Ovary (tissue), 7 donors: ENCODE measurements at regions not wholly inside any gene's neighbourhood (a gene's known extent, or its start where the extent isn't known, plus 50 kb on each side); places are given as distances from the start of the nearest gene placed in this dataset.

Experiments
- DNase-seq, 5 donors: peaks; one replicate each; pipeline ENCODE4 v3.0.0-alpha.2; 2019 to 2020
- H3K27ac ChIP-seq, 2 donors: fragments of 200-600 bp; one replicate each; pipeline versions ENCODE4 v1.5.1 to v1.8.0; 2019 to 2022
- H3K27me3 ChIP-seq: fragments of 200-600 bp; one replicate; pipeline ENCODE4 v1.8.0; 2022
- H3K36me3 ChIP-seq: fragments of 200-600 bp; sonication (generic); one replicate; pipeline ENCODE4 v1.5.1; 2019
- H3K4me1 ChIP-seq: one replicate; pipeline ENCODE4 v1.8.1; 2013; ENCODE audit warnings: mild to moderate bottlenecking, moderate library complexity; ENCODE audit not compliant: insufficient read depth
- H3K4me3 ChIP-seq: fragments of 200-600 bp; sonication (generic); one replicate; pipeline ENCODE4 v1.5.1; 2017
- H3K9me3 ChIP-seq, 2 donors: fragments of 200-600 bp in 1 of 2; sonication (generic) in 1 of 2; one replicate each; pipeline versions ENCODE4 v1.5.1 to v1.8.1; 2013 to 2019; ENCODE audit warnings: mild to moderate bottlenecking in 1 of 2, moderate library complexity in 1 of 2
- EP300 ChIP-seq: sonication (generic); formaldehyde crosslinking; IDR thresholded peaks from one replicate; pipeline ENCODE4 v1.6.1; 2017; ENCODE audit warnings: antibody characterized with exemption
- POLR2A ChIP-seq: fragments of 450-650 bp; IDR thresholded peaks from one replicate; pipeline ENCODE4 v1.6.1; 2017; ENCODE audit warnings: antibody characterized with exemption, mild to moderate bottlenecking, moderate library complexity
- WGBS, 3 donors: extraction: QIAGEN DNeasy Blood & Tissue Kit in 1 of 3; methylation state at CpG; one replicate each; pipeline versions ENCODE4 v1.1.5 to v1.1.7; 2013 to 2017; 5-methylcytosine and 5-hydroxymethylcytosine counted together
- intact Hi-C, 4 donors: fragments of 100-400 bp; cut with DNase I; formaldehyde crosslinking; loops; one replicate each; pipeline versions ENCODE4 v1.11.0 to v1.15.1; 2022 to 2023
- TF ChIP-seq, protein P1 (sequence below), 3 donors: fragments of 450-650 bp in 2 of 3; fragments of 200-600 bp in 1 of 3; IDR thresholded peaks; one replicate each; pipeline versions ENCODE4 v1.5.1 to v1.8.0; 2016 to 2022; ENCODE audit warnings: antibody characterized with exemption in 3 of 3, mild to moderate bottlenecking in 1 of 3
- donor health status: DM: no; HTN: no; CAD: no; lungs with moderate emphysema.
- donor health status: DM: no; HTN: no; CAD: no.
- donor health status: Bipolar disorder and iron deficiency.
- donor health status: DM: no; HTN: no; CAD: no.
- donor health status: DM: yes; HTN: yes; CAD: no.

DNA sequence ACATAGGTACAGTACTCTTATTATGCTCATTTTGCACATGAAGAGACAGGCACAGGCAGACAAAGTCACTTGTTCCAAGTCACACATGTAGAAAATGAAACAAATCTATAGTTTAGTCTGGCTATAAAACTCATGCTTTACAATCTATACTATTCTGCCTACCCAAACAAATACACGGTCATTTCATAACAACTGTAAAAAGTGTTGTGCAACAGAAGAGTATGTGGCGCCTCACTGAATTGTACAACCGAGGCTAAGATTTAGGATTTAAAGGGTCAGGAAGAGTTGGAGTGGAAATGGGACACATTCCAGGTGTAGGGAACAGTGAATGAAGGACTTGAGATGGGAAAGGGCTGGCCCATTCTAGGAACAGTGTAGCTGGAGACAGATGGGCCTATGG is 82.9 kb upstream of the TRIO start:
- no peak overlapping the region for H3K4me3 ChIP-seq
- intact Hi-C loops, result no loop called here
- no peak for DNase-seq
- H3K27ac ChIP-seq, result no peak overlapping the region
- H3K9me3 ChIP-seq, result no peaks in the 10 kb centered on the region
- TF ChIP-seq POLR2A (no peak), EP300 (no peak)
- TF ChIP-seq, protein P1, sequence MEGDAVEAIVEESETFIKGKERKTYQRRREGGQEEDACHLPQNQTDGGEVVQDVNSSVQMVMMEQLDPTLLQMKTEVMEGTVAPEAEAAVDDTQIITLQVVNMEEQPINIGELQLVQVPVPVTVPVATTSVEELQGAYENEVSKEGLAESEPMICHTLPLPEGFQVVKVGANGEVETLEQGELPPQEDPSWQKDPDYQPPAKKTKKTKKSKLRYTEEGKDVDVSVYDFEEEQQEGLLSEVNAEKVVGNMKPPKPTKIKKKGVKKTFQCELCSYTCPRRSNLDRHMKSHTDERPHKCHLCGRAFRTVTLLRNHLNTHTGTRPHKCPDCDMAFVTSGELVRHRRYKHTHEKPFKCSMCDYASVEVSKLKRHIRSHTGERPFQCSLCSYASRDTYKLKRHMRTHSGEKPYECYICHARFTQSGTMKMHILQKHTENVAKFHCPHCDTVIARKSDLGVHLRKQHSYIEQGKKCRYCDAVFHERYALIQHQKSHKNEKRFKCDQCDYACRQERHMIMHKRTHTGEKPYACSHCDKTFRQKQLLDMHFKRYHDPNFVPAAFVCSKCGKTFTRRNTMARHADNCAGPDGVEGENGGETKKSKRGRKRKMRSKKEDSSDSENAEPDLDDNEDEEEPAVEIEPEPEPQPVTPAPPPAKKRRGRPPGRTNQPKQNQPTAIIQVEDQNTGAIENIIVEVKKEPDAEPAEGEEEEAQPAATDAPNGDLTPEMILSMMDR (IDR thresholded peaks at IDR 0.05), result no peak
- no peaks in the 10 kb centered on the region for H3K27me3 ChIP-seq
- H3K4me1 ChIP-seq, result no peaks in the 10 kb centered on the region
- 88 to 93% (median 90%) methylated on average over 3 of the region's 3 CpGs for WGBS, 3 donors
- no peaks in the 10 kb centered on the region for H3K36me3 ChIP-seq

DNA sequence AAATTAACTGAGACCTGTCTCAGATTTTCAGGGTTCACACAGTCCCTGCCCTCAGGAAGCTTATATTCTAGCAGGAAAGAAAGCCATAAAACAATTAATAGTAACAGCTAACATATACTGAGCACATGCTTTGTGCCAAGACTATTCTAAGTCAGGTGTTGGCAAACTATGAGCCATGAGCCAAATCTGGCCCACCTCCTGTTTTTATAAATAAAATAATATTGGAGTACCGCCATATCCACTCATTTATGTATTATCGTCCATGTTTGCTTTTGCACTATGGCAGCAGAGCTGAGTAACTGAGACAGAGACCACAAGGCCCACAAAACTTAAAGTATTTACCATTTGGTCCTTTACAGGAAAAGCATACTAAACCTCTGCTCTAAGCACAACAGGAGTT is 83.3 kb upstream of the TRIO start:
- Histone ChIP-seq H3K36me3 (no peaks in the 10 kb centered on the region), H3K4me1 (no peaks in the 10 kb centered on the region), H3K4me3 (no peak overlapping the region), H3K27ac (no peak overlapping the region), H3K27me3 (no peaks in the 10 kb centered on the region), H3K9me3 (no peaks in the 10 kb centered on the region)
- no peak for DNase-seq
- WGBS, 3 donors, result 83 to 91% (median 90%) methylated on average over 2 of the region's 2 CpGs
- intact Hi-C loops, result no loop called here
- TF ChIP-seq EP300 (no peak), POLR2A (no peak)
- TF ChIP-seq, protein P1 (IDR thresholded peaks at IDR 0.05), result no peak

DNA sequence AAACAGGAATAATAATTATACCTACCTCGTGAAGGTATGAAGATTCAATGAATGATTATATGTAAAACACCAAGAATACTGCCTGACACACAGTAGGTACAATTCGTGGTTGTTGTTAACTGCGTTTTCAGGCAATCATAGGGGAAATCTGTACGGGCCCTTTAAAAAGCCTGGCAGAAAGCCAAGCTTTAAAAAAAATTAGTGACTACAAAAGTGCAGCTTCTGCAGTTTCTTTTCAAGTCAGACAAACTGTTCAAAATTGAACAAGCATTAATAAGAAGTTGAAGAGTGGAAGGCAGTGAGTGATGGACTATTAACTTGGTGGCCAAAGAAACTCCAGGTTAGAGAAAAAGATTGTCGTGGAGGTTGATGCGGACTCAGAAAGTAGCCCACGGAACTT is 85.9 kb upstream of the TRIO start:
- WGBS, 3 donors, result 54 to 71% (median 57%) methylated on average over 7 of the region's 7 CpGs
- DNase-seq, result no peak
- Histone ChIP-seq H3K4me3 (no peak overlapping the region), H3K27ac (no peak overlapping the region), H3K4me1 (no peaks in the 10 kb centered on the region), H3K27me3 (no peaks in the 10 kb centered on the region), H3K9me3 (no peaks in the 10 kb centered on the region), H3K36me3 (no peaks in the 10 kb centered on the region)
- TF ChIP-seq, protein P1 (IDR thresholded peaks at IDR 0.05), result no peak
- TF ChIP-seq POLR2A (no peak), EP300 (no peak)
- intact Hi-C loops, result no loop called here

DNA sequence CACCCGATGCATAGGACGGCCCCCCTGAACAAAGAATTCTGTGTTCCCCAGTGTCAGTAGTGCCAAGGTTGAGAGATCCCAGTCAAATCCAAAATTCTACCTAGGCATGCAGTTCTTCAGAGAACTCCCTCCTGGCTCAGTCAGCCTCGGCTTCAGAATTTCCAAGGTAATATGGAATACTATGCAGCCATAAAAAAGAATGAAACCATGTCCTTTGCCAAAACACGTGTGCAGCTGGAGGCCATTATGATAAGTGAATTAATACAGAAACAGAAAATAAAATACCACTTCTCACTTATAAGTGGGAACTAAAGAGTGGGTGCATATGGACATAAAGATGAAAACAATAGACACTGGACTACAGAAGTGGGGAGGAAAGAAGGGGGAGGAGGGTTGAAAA is 87.1 kb upstream of the TRIO start:
- Histone ChIP-seq H3K27me3 (no peaks in the 10 kb centered on the region), H3K36me3 (no peaks in the 10 kb centered on the region), H3K9me3 (no peaks in the 10 kb centered on the region), H3K4me1 (no peaks in the 10 kb centered on the region), H3K4me3 (no peak overlapping the region), H3K27ac (no peak overlapping the region)
- whole genome bisulfite sequencing, 3 donors, result 82 to 97% (median 85%) methylated on average over 4 of the region's 4 CpGs
- no peak for DNase-seq
- TF ChIP-seq, protein P1 (IDR thresholded peaks at IDR 0.05), result no peak
- TF ChIP-seq EP300 (no peak), POLR2A (no peak)
- intact Hi-C loops, result no loop called here
